H1 (cell line): ENCODE measurements at regions not wholly inside any gene's neighbourhood (a gene's known extent, or its start where the extent isn't known, plus 50 kb on each side); places are given as distances from the start of the nearest gene placed in this dataset.

Source experiments
- CTCF ChIA-PET: fragments of 300-600 bp; sonication (Branson Sonifier 250); formaldehyde crosslinking; loops from one replicate; lab custom pipeline; 2021; ENCODE audit not compliant: partially characterized antibody; lab: Charles Lee
- POLR2A ChIA-PET: fragments of 300-600 bp; sonication (Branson Sonifier 250); formaldehyde crosslinking; loops from one replicate; lab custom pipeline; 2021; ENCODE audit warnings: inconsistent platforms; ENCODE audit not compliant: partially characterized antibody; lab: Charles Lee
- DNase-seq, 2 experiments: peaks; one replicate each; pipeline versions ENCODE4 v3.0.0 to v3.0.0-alpha.2; 2010 to 2022; ENCODE audit warnings: low spot score in 2 of 2, low read depth in 1 of 2, mixed read lengths in 1 of 2
- FAIRE-seq: peaks from 2 replicates; lab custom pipeline; 2011; peaks lifted over from hg19 to GRCh38; lab: Jason Lieb, UNC
- H2AFZ ChIP-seq: 2 replicates; pipeline ENCODE4 v1.8.1; 2012; ENCODE audit warnings: low read length, inconsistent platforms
- H2AK5ac ChIP-seq: 2 replicates; pipeline ENCODE4 v1.6.1; 2013; ENCODE audit warnings: low read depth, low read length
- H2BK120ac ChIP-seq: replicated peaks from 2 replicates; pipeline ENCODE3; 2013; ENCODE audit warnings: low read depth, low read length, inconsistent platforms
- H2BK12ac ChIP-seq: 2 replicates; pipeline ENCODE4 v1.6.1; 2013; ENCODE audit warnings: low read depth, low read length
- H2BK15ac ChIP-seq: 2 replicates; pipeline ENCODE4 v1.6.1; 2013; ENCODE audit warnings: low read length
- H2BK20ac ChIP-seq: 2 replicates; pipeline ENCODE4 v1.6.1; 2013; ENCODE audit warnings: low read length
- H2BK5ac ChIP-seq: 2 replicates; pipeline ENCODE4 v1.6.1; 2013; ENCODE audit warnings: low read depth, low read length
- H3K14ac ChIP-seq: 2 replicates; pipeline ENCODE4 v1.6.1; 2013; ENCODE audit warnings: inconsistent platforms; ENCODE audit not compliant: insufficient read length
- H3K18ac ChIP-seq: 2 replicates; pipeline ENCODE4 v1.6.1; 2013; ENCODE audit warnings: low read length; ENCODE audit errors: extremely low read depth
- H3K23ac ChIP-seq: 2 replicates; pipeline ENCODE4 v1.6.1; 2013; ENCODE audit warnings: inconsistent platforms; ENCODE audit not compliant: insufficient read length
- H3K23me2 ChIP-seq: 2 replicates; pipeline ENCODE4 v1.6.1; 2013; ENCODE audit warnings: low read depth, low read length
- H3K27ac ChIP-seq: 2 replicates; pipeline ENCODE4 v1.6.1; 2011; ENCODE audit warnings: low read depth, low read length, inconsistent platforms
- H3K27me3 ChIP-seq, 4 experiments: replicated peaks in 1 of 4; 1 replicate in 1 of 4; 2 replicates in 3 of 4; pipeline versions ENCODE4 v1.6.1 to v1.8.1; 2011 to 2013; ENCODE audit warnings: low read length in 3 of 4, mild to moderate bottlenecking in 3 of 4, inconsistent platforms in 2 of 4, mixed read lengths in 2 of 4, moderate library complexity in 1 of 4; ENCODE audit not compliant: control insufficient read depth in 3 of 4, insufficient read depth in 3 of 4; ENCODE audit errors: extremely low read depth in 1 of 4
- H3K36me3 ChIP-seq, 4 experiments: 2 replicates each; pipeline versions ENCODE4 v1.6.1 to v1.8.1; 2011 to 2013; ENCODE audit warnings: mild to moderate bottlenecking in 4 of 4, low read length in 3 of 4, moderate library complexity in 2 of 4, control low read depth in 1 of 4, inconsistent platforms in 1 of 4; ENCODE audit not compliant: insufficient read depth in 4 of 4, control insufficient read depth in 2 of 4
- H3K4ac ChIP-seq: replicated peaks from 2 replicates; pipeline ENCODE3; 2013; ENCODE audit warnings: low read length, low read depth, mixed read lengths, inconsistent platforms; ENCODE audit not compliant: insufficient read length
- H3K4me1 ChIP-seq, 4 experiments: replicated peaks in 1 of 4; 1 replicate in 1 of 4; 2 replicates in 3 of 4; pipeline versions ENCODE4 v1.6.1 to v1.8.1; 2011 to 2013; ENCODE audit warnings: low read length in 3 of 4, inconsistent platforms in 2 of 4, mixed read lengths in 1 of 4; ENCODE audit not compliant: insufficient read depth in 4 of 4, control insufficient read depth in 3 of 4
- H3K4me2 ChIP-seq, 2 experiments: 2 replicates each; pipeline versions ENCODE4 v1.6.1 to v1.8.1; 2011 to 2013; ENCODE audit warnings: low read depth in 2 of 2, low read length in 2 of 2, control low read depth in 1 of 2, inconsistent platforms in 1 of 2, mild to moderate bottlenecking in 1 of 2; ENCODE audit not compliant: insufficient read depth in 1 of 2
- H3K4me3 ChIP-seq, 4 experiments: fragments of 200-600, 300-600 bp in 1 of 4; sonication (generic), shearing (Covaris generic), sonication (Bioruptor Twin) in 1 of 4; 2 replicates each; pipeline versions ENCODE4 v1.5.1 to v1.8.1; 2011 to 2016; ENCODE audit warnings: low read length in 4 of 4, low read depth in 3 of 4, control low read depth in 2 of 4, inconsistent platforms in 2 of 4, mild to moderate bottlenecking in 2 of 4, mixed read lengths in 1 of 4, moderate library complexity in 1 of 4; ENCODE audit not compliant: insufficient read depth in 2 of 4; ENCODE audit errors: extremely low read depth in 1 of 4
- H3K56ac ChIP-seq: replicated peaks from 2 replicates; pipeline ENCODE3; 2013; ENCODE audit warnings: low read depth, mild to moderate bottlenecking, mixed read lengths, low read length, inconsistent platforms; ENCODE audit not compliant: insufficient read length
- H3K79me1 ChIP-seq: 2 replicates; pipeline ENCODE4 v1.6.1; 2013; ENCODE audit warnings: low read depth, low read length, control low read depth
- H3K79me2 ChIP-seq, 2 experiments: 2 replicates each; pipeline versions ENCODE4 v1.6.1 to v1.8.1; 2012 to 2013; ENCODE audit warnings: low read length in 2 of 2, mild to moderate bottlenecking in 2 of 2, inconsistent platforms in 1 of 2; ENCODE audit not compliant: insufficient read depth in 2 of 2, control insufficient read depth in 1 of 2
- H3K9ac ChIP-seq, 4 experiments: replicated peaks in 1 of 4; 1 replicate in 1 of 4; 2 replicates in 3 of 4; pipeline versions ENCODE4 v1.6.1 to v1.8.1; 2011 to 2013; ENCODE audit warnings: low read depth in 3 of 4, low read length in 3 of 4, control low read depth in 2 of 4, mild to moderate bottlenecking in 2 of 4, moderate library complexity in 2 of 4, inconsistent platforms in 1 of 4; ENCODE audit errors: extremely low read depth in 1 of 4
- H3K9me3 ChIP-seq, 2 experiments: 2 replicates each; pipeline versions ENCODE4 v1.6.1 to v1.8.1; 2012 to 2013; ENCODE audit warnings: mild to moderate bottlenecking in 2 of 2, moderate library complexity in 2 of 2, control low read depth in 1 of 2, inconsistent platforms in 1 of 2, low read depth in 1 of 2, low read length in 1 of 2, mixed read lengths in 1 of 2; ENCODE audit not compliant: insufficient read depth in 2 of 2
- H4K20me1 ChIP-seq, 2 experiments: replicated peaks in 1 of 2; 2 replicates each; pipeline versions ENCODE3 to v1.8.1; 2011 to 2013; ENCODE audit warnings: inconsistent platforms in 2 of 2, low read length in 2 of 2, mild to moderate bottlenecking in 1 of 2; ENCODE audit not compliant: insufficient read depth in 2 of 2, control insufficient read depth in 1 of 2
- H4K5ac ChIP-seq: 2 replicates; pipeline ENCODE4 v1.6.1; 2013; ENCODE audit warnings: low read length, low read depth, mixed read lengths, inconsistent platforms; ENCODE audit not compliant: insufficient read length
- H4K8ac ChIP-seq: 2 replicates; pipeline ENCODE4 v1.8.0; 2013; ENCODE audit warnings: mild to moderate bottlenecking, moderate library complexity, low read length, inconsistent platforms; ENCODE audit not compliant: insufficient read depth; ENCODE audit errors: extremely low read depth
- H4K91ac ChIP-seq: replicated peaks from 2 replicates; pipeline ENCODE3; 2013; ENCODE audit warnings: low read length, mixed read lengths, inconsistent platforms; ENCODE audit not compliant: insufficient read length
- ATF2 ChIP-seq: IDR thresholded peaks from 2 replicates; pipeline ENCODE4 v1.6.1; 2012; ENCODE audit warnings: low read length, inconsistent platforms
- BRCA1 ChIP-seq: IDR thresholded peaks from 2 replicates; pipeline ENCODE4 v1.6.1; 2012; ENCODE audit warnings: low read depth, low read length, improper control_type of control experiment
- CEBPB ChIP-seq: IDR thresholded peaks from 2 replicates; pipeline ENCODE4 v1.6.1; 2012; ENCODE audit warnings: low read depth, low read length
- CHD1 ChIP-seq: IDR thresholded peaks from 2 replicates; pipeline ENCODE4 v1.6.1; 2012; ENCODE audit warnings: low read depth, low read length, improper control_type of control experiment
- JUN ChIP-seq: IDR thresholded peaks from 2 replicates; pipeline ENCODE4 v1.6.1; 2011; ENCODE audit warnings: low read depth, mild to moderate bottlenecking, improper control_type of control experiment, low read length
- JUND ChIP-seq: IDR thresholded peaks from 2 replicates; pipeline ENCODE4 v1.6.1; 2011; ENCODE audit warnings: mild to moderate bottlenecking, improper control_type of control experiment, low read length
- NRF1 ChIP-seq: IDR thresholded peaks from 2 replicates; pipeline ENCODE4 v1.6.1; 2011; ENCODE audit warnings: mild to moderate bottlenecking, low read depth, low read length, improper control_type of control experiment
- POLR2AphosphoS5 ChIP-seq: IDR thresholded peaks from 2 replicates; pipeline ENCODE4 v1.6.1; 2011; ENCODE audit warnings: low read depth, low read length
- RAD21 ChIP-seq, 2 experiments: IDR thresholded peaks in 1 of 2; conservative IDR thresholded peaks in 1 of 2; 2 replicates each; pipeline ENCODE4 v1.6.1; 2011; ENCODE audit warnings: low read depth in 2 of 2, low read length in 2 of 2, improper control_type of control experiment in 1 of 2, inconsistent platforms in 1 of 2, mild to moderate bottlenecking in 1 of 2, moderate library complexity in 1 of 2
- RXRA ChIP-seq: IDR thresholded peaks from 2 replicates; pipeline ENCODE4 v1.6.1; 2011; ENCODE audit warnings: low read depth, mild to moderate bottlenecking, low read length, moderate library complexity; ENCODE audit not compliant: insufficient read depth
- TBP ChIP-seq: IDR thresholded peaks from 2 replicates; pipeline ENCODE4 v1.6.1; 2011; ENCODE audit warnings: low read depth, low read length, improper control_type of control experiment
- WGBS, 2 experiments: shearing (Covaris generic) in 1 of 2; methylation state at CpG; one replicate each; pipeline versions ENCODE4 v1.1.6 to v1.1.7; 2013 to 2015; ENCODE audit warnings: low lambda C conversion rate in 2 of 2, mixed read lengths in 2 of 2, inconsistent platforms in 1 of 2, low coverage in 1 of 2, missing lambda C conversion rate in 1 of 2; ENCODE audit not compliant: insufficient replicate concordance in 2 of 2, insufficient coverage in 1 of 2, insufficient read length in 1 of 2; ENCODE audit errors: extremely low coverage in 1 of 2, missing lambda C conversion rate in 1 of 2; 5-methylcytosine and 5-hydroxymethylcytosine counted together

DNA sequence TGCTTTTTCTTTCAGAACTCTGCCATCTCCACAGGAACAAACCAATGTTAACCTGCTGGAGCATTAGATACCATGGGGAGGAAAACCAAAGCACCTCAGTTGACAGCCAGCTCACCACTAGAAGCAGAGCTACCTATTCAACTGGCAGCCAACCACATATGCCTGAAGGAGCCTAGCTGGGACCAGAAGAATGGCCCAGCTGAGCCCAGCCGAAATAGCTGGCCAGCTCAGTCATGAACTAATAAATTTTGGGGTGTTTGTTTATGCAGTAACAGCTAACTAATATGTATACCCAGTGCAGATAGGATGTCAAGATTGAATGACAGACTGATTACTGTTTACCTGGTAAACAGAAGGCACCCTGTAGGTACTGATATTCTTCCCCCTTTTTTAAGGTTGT, 1117.5 kb downstream of the TBL1XR1 start:
- FAIRE-seq = no peak
- TF ChIP-seq ATF2 (no peak), CHD1 (no peak), RXRA (no peak), POLR2AphosphoS5 (no peak), NRF1 (no peak), JUND (no peak), BRCA1 (no peak), CEBPB (no peak), RAD21 (IDR thresholded peaks at IDR 0.05 in 1 of 2, conservative IDR thresholded peaks at IDR 0.05 in 1 of 2; ENCODE audit: low read depth in 2 of 2, low read length in 2 of 2) (no peak), JUN (no peak), TBP (no peak)

More for the DNA sequence above, 1117.5 kb downstream of the TBL1XR1 start:
- H3K18ac ChIP-seq = no peak overlapping the region
- no peak overlapping the region for H3K4me2 ChIP-seq
- CTCF ChIA-PET = no interaction called here
- H3K4me1 ChIP-seq = no peaks in the 10 kb centered on the region
- no peak overlapping the region for H3K9ac ChIP-seq
- no peak overlapping the region for H3K14ac ChIP-seq
- no peak overlapping the region for H3K4ac ChIP-seq
- H2AFZ ChIP-seq = no peak overlapping the region
- no peak overlapping the region for H2BK20ac ChIP-seq
- H2AK5ac ChIP-seq = no peak overlapping the region
- no peak overlapping the region for H4K8ac ChIP-seq
- POLR2A ChIA-PET = no interaction called here
- H3K27me3 ChIP-seq = no peaks in the 10 kb centered on the region
- H2BK5ac ChIP-seq = no peak overlapping the region
- no peaks in the 10 kb centered on the region for H3K36me3 ChIP-seq
- H2BK12ac ChIP-seq = no peak overlapping the region
- no peak overlapping the region for H3K56ac ChIP-seq
- WGBS, 2 experiments = 93% methylated on average over 1 of the region's 1 CpG; no CpG with 5 or more reads in 1 of the 2 experiments
- no peaks in the 10 kb centered on the region for H4K20me1 ChIP-seq
- no peak overlapping the region for H3K27ac ChIP-seq
- no peaks in the 10 kb centered on the region for H3K23me2 ChIP-seq
- no peaks in the 10 kb centered on the region for H3K79me1 ChIP-seq
- no peak overlapping the region for H4K91ac ChIP-seq
- no peak overlapping the region for H2BK120ac ChIP-seq
- H3K4me3 ChIP-seq = no peak overlapping the region
- H2BK15ac ChIP-seq = no peak overlapping the region
- no peak overlapping the region for H3K23ac ChIP-seq
- no peaks in the 10 kb centered on the region for H3K79me2 ChIP-seq
- no peak overlapping the region for H4K5ac ChIP-seq
- no peaks in the 10 kb centered on the region for H3K9me3 ChIP-seq
- no peak for DNase-seq
